ENCODE measurements at regions not wholly inside any gene's neighbourhood (a gene's known extent, or its start where the extent isn't known, plus 50 kb on each side); places are given as distances from the start of the nearest gene placed in this dataset.
"Not testable (repeated sequence)": the region's sequence is repeated elsewhere in the genome, so short reads cannot be mapped to it uniquely, and the experiment has no call there.

DNA sequence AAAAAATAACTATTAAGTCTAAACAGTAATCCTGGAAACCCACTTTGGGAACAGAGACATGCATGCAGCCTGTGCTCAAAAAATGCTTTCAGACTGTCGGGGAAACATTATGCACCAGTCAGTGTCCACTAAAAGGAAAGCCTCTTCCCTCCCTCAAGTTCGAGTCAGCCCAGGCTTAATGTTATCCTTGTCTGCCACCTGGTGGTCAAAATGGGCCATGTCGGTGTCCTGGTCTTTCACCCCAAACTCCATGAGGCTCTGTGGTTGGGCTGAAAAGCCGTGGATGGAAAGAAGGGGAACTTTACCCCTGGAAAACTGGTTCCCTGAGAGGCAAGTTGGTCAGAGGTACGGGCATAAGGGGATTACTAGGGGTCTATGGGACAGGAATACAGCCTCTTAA, 88.4 kb upstream of the ZNF492 start:
- DNase-seq (ENCODE audit: low spot score), result peak; percentile 29

DNA sequence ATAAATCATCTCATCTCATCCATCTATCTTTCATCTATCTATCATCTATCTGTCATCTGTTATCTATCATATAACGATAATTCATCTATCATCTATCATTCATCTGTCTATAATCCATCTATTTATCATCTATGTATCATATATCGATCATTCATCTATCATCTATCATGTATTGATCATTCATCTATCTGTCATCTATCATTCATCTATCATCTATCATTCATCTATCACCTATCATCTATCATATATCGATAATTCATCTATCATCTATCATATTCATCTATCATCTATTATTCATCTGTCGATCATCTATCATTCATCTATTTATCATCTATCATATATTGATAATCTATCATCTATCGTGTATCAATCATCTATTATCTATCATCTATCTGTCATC, 100.4 kb upstream of the ZNF492 start:
- no peak for DNase-seq (ENCODE audit: low spot score)

DNA sequence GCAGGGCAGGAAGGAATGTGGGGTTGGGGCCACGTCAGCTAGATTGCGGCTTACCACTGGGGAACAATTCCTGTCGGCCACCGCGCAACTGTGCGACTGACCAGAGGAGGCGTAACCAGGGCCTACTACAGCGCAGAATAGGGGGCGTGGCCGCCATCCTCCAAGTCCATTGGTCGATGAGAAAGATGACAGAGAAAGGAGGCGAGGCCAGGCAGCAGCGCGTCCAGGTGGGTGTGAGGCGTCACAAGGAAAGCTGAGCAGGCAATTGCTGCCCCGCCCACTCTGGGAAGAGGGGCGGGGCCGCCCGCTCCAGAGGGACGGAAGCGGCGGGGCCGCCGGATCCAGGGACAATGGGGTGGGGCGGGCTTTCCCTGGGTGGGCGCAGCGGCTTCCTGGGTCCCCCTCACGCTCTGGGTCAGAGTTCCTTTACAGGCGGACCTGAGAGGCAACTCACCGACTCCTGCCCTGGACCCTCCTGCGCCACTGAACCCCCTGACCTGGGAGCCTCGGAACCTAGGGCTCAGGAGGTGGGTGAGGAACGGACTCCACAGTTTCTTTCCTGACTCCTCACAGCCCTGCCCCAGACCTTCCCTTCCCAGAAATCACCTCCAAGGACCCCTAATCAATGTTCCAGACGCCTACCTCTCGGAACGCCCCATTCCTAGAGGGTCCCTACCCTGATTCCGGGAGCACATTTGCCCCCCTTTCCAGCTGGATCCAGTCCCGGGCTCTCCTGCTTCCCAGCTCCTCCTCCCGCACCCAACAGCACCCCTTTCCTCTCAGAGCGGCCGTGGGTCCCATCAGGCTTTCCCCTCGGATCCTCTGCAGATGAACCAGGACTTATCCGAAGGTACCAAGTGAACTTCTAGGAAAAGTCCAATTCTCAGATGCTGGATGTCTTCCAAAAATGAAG, 101.5 kb upstream of the ZNF492 start:
- no peak for DNase-seq (ENCODE audit: low spot score)

DNA sequence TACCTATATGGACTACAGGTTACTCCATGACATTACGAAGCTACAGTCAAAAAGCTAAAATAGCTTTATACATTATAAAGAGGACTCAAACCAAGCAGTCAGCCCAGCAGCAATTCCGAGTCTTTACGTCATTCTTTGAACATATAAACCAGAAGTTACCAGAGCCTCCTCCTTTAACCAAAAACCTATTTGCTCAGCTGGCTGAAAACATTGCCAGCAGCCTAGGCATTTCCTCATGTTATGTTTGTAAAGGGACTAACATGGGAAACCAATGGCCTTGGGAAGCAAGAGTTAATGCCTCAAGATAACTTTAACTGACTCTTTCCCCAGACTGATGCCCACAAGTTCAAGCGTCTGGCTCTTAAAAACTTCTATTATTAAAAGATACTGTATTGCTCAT, 104.1 kb upstream of the ZNF492 start:
- DNase-seq (ENCODE audit: low spot score), result no peak

DNA sequence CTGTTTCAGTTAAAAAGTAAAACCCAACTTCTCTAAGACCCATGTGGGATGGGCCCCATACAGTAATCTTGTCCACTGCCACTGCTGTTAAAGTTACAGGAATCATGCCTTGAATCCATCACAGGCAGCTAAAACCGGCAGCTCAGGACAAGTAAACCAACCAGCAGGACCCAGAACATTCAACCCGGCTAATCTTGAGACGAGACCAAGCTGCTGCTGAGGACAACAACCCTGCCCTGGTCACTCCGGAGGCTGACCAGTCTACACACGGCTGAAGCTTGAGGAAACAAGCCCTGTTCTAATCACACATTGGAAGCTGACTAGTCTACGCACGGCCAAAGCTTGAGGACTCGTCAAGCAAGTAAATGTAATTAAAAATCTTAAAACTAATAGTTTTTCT, 105.2 kb upstream of the ZNF492 start:
- no peak for DNase-seq (ENCODE audit: low spot score)

DNA sequence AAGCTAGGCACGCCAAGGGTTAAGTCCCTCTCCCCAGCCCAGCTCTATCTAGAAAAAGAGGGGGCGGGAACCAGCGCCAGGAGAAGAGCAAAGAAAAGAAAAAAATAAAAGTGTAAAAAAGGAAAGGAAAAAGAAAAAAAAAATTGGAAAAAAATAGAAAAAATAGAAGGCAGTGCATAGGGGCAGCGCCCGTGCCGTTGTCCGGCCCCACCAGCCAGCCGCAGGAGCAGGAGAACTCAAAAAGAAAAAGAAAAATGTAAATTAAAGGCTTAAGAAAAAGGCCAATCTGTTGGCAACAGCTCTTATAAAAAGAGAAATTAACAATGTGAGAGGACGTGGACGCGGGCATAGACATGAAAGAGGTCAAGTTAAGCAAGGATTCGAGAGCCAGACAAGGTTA, 105.4 kb upstream of the ZNF98 start:
- no peak for DNase-seq (ENCODE audit: low spot score)

DNA sequence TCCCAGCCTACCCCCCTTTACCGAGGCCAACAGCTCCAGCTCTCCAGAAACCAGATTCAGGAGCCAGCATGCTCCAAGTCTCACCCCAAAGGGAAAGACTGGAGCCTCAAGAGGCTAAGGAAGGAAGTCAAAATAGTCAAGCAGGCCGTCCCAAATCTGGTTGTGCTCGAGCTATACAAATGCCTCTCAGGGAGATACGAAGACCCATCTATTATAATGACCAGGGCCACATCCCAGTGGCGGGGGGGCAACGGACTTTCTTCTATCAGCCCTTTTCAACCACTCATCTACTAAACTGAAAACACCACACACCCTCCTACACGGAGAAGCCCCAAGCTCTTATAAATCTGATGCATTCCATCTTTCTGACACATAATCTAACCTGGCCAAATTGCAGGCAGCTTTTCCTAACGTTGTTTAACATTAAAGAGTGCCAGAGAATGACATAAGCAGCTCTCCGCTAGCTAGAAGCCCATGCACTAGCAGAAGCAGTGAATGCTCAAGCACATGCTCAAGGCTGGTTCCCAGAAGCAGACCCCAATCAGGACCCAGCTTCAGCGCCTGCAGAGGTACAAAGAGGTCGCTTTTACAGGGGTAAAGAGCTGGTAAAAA, 104.6 kb upstream of the ZNF98 start:
- DNase-seq (ENCODE audit: low spot score), result no peak

DNA sequence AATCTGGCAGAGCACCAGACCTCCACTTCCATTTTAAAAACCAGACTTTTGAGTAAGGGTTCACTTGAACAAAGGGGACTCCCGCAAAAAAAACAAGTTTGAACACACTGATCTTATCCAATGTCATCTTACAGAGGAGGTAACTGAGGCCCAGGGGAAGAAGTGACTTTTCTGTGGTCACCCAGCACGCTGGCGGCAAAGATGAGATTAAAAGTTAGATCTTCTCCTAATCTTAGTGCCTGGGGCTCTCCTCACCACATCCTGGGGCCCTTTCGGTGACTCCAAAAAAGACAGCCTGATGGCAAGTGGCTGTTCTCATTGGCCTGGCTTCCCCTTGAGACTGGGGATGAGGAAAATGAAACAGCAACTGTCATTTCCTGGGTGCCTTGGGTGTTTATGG, 101.8 kb upstream of the ZNF98 start:
- no peak for DNase-seq (ENCODE audit: low spot score)

DNA sequence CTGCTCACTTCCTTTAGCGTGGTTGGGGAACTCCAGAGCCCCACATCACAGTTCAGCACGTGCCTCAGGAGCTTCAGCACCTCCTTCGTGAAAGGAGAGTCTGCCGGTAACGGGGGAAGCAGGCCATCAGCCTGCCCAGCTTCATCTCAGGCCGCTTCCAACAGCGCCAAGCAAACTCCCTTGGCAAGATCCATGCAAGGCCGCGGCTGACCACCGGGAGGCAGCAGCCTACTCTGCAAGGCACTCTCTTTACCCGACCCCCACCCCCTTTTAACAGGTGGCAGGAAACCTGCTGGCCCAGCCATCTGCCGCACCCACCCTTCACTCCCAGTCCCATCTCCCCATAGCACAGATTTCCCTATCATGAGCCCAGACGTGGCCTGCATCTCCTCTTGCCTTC, 97.4 kb upstream of the ZNF98 start:
- not testable (repeated sequence) for DNase-seq (ENCODE audit: low spot score)

DNA sequence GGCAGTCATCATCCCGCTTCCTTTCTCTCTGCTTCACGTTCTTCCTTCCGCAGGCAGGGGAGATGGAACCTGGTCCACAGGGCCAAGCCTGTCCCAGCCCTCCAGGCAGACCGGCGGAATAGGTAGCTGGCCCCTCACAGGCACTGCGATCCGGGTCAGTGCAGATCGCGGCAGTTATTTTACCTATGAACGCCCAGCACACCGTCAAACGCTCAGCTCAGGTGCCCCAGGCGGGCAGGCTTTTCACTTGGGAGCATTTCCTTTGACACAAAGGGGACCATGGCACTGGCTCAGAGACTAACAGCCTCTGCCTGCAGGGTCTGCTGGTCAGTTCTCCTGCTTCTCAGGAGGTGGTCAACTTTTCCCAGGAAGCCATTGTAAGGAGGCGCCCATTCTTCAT, 97.0 kb upstream of the ZNF98 start:
- no peak for DNase-seq (ENCODE audit: low spot score)

DNA sequence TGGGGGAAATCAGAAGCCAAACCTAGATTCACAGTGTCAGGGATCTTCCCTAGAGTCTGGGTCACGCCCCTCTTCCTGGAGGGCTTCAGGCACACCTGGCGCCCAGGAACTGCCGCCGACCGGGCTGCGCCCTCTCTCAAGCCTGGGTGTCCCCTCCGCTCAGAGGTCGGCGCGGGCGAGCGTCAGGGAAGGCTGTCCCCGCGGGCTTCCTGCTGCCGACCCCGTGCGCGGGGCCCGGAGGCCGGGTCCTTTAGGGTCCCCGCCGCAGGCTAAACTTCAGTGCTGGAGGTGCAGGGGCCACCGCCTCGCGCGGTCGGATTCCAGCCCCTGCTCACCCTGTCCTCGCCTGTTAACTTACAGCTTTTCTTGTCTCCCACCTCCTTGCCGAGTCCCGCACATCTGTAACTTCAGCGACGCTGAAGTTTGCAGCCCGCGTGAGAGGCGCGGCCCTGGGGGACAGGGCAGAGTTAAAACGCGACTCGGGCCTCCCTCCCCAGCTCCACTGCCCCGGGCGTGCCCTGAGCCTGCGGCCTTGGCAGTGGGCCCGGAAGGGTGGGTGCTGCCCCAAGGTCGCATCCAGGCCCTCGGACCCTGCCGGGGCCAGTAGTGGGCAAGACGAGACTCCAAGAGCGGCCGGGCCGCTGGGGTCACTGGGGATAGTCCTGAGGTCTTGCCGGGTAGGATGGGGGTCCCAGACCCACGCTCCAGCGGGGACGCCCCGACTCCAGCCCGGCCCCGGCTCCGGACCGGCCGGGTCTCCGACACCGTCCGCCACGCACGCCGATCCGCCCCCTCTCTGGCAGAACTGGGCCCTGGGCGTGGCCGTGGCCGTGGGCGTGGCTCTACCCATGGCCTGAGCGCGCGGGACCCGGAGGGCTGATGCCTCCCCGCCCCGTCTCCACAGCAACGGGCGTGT, 95.6 kb upstream of the ZNF98 start:
- DNase-seq (ENCODE audit: low spot score), result no peak

DNA sequence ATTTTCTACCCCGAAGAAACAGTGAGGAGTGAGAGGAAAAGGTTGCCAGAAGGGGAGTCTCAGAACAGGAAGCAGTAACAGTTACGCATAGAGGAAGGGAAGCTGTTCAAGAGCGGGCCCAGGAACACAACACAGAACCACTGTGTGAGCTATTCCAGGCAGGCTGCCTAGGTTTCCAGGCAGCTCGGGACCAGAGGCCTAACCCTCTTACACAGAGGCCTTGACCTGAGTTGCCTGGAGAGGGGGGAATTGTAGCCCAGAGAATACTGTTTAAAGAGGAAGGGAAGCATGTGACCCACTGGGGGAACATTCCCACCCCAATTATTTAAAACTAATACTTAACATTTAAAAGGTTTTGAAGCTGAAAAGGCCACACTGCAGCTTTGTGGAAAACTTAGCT, 93.3 kb upstream of the ZNF98 start:
- no peak for DNase-seq (ENCODE audit: low spot score)

DNA sequence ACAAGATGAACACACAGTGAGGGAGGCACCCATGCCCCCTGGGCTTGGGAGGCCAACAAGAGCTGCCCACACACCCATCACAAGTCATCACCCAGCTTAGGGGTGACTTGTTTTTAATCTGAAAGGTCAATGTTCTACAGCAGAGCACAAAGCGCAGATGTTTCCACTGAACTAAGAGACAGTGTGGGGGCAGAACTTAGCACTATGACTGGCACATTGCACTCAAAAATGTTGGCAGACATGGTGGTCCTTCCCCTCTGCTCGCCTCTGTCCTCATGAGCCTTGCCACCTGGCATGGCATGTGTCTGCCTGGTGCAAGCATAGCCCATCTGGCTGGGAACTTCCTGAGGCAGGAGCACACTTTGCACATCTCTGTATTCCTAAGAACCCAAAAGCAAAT, 81.4 kb upstream of the ZNF98 start:
- DNase-seq (ENCODE audit: low spot score), result no peak

DNA sequence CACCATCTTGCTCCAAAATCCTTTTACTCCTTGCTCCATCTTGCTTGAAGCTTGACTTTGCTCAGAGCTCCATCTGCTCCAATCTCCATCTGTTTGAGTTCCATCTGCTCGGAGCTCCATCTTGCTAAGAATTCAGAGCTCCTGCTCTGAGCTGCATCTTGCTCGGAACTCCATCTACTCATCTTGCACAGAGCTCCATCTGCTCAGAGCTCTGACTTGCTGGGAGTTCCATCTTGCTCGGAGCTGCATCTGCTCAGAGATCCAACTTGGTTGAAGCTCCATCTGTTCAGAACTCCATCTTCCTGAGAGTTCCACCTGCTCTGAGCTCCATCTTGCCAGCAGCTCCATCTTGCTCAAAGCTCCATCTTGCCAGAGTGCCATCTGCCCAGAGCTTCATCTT, 80.6 kb upstream of the ZNF98 start:
- DNase-seq (ENCODE audit: low spot score), result no peak

DNA sequence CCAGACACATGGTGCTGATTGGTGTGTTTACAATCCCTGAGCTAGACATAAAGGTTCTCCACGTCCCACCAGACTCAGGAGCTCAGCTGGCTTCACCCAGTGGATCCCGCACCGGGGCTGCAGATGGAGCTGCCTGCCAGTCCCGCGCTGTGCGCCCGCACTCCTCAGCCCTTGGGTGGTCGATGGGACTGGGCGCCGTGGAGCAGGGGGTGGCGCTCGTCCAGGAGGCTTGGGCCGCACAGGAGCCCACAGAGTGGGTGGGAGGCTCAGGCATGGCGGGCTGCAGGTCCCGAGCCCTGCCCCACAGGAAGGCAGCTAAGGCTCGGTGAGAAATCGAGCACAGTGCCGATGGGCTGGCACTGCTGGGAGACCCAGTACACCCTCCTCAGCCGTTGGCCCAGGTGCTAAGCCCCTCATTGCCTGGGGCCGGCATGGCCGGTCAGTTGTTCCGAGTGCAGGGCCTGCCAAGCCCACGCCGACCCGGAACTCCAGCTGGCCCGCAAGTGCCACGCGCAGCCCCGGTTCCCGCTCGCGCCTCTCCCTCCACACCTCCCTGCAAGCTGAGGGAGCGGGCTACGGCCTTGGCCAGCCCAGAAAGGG, 76.8 kb upstream of the ZNF98 start:
- not testable (repeated sequence) for DNase-seq (ENCODE audit: low spot score)

DNA sequence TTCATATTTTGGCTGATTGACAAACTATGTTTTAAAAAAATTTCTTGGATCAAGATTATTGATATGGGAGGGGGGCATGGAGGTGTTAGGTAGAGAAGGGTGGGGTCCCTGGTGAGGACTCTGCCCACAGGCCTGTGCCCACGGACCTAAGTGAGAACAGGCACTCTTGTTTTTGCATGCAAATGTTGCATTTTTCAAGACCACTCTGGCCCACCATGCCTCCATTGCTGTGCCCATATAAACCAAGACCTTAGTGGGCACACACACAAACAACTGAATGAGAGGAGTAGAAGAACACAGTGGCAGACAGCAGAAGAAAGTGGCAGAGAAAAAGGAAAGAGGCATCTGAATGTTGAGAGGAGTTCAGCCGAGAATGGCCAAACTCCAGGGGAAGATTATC, 69.6 kb upstream of the ZNF98 start:
- no peak for DNase-seq (ENCODE audit: low spot score)

DNA sequence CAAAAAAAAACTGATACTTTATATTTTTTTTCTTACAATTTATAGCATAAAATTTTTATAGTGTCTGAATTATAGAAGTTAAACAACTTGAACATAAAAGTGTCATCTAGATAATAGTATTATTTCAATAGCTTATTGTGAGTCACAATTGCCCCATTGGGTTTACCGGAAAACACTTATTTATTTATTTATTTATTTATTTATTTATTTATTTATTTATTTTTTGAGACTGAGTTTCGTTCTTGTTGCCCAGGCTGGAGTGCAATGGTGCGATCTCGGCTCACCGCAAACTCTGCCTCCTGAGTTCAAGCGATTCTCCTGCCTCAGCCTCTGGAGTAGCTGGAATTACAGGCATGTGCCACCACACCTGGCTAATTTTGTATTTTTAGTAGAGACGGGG, 61.4 kb upstream of the ZNF98 start:
- DNase-seq (ENCODE audit: low spot score), result not testable (repeated sequence)

DNA sequence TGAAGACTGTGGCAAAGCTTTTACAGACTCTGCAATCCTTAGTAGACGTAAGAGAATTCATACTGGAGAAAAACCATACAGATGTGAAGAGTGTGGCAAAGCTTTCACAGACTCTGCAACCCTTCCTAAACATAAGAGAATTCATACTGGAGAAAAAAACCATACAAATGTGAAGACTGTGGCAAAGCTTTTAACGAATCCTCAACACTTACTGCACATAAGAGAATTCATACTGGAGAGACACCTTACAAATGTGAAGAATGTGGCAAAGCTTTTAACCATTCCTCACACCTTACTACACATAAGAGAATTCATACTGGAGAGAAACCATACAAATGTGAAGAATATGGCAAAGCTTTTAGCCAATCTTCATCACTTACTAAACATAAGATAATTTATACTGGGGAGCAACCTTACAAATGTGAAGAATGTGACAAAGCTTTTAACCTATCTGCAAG, 50.1 kb upstream of the ZNF98 start:
- no peak for DNase-seq (ENCODE audit: low spot score)
